Spleen (tissue), 11 donors: ENCODE measurements at regions not wholly inside any gene's neighbourhood (a gene's known extent, or its start where the extent isn't known, plus 50 kb on each side); places are given as distances from the start of the nearest gene placed in this dataset.
"Not testable (repeated sequence)": the region's sequence is repeated elsewhere in the genome, so short reads cannot be mapped to it uniquely, and the experiment has no call there.

ENCODE experiments used
- DNase-seq: peaks from one replicate; pipeline ENCODE4 v3.0.0-alpha.2; 2020
- H3K27ac ChIP-seq, 8 donors: fragments of 200-600 bp; sonication (generic) in 7 of 8; 1 replicate in 4 of 8; 2 replicates in 4 of 8; pipeline versions ENCODE4 v1.5.0 to v1.8.0; 2016 to 2021; ENCODE audit warnings: inconsistent platforms in 4 of 8, mild to moderate bottlenecking in 4 of 8, moderate library complexity in 1 of 8
- H3K27me3 ChIP-seq, 7 donors: fragments of 200-600 bp; sonication (generic) in 6 of 7; replicated peaks in 1 of 7; 1 replicate in 4 of 7; 2 replicates in 3 of 7; pipeline versions ENCODE4 v1.5.0 to v1.8.0; 2016 to 2021; ENCODE audit warnings: inconsistent platforms in 3 of 7, mild to moderate bottlenecking in 1 of 7
- H3K36me3 ChIP-seq, 6 donors: fragments of 200-600 bp; sonication (generic) in 5 of 6; 1 replicate in 4 of 6; 2 replicates in 2 of 6; pipeline versions ENCODE4 v1.5.0 to v1.8.0; 2016 to 2021; ENCODE audit warnings: inconsistent platforms in 2 of 6
- H3K4me1 ChIP-seq, 6 donors: fragments of 200-600 bp; sonication (generic) in 5 of 6; 1 replicate in 3 of 6; 2 replicates in 3 of 6; pipeline versions ENCODE4 v1.5.0 to v1.8.0; 2016 to 2021; ENCODE audit warnings: inconsistent platforms in 3 of 6
- H3K4me3 ChIP-seq, 8 donors: fragments of 200-600 bp; sonication (generic) in 7 of 8; 1 replicate in 4 of 8; 2 replicates in 4 of 8; pipeline versions ENCODE4 v1.5.0 to v1.8.0; 2016 to 2021; ENCODE audit warnings: inconsistent platforms in 4 of 8, mild to moderate bottlenecking in 4 of 8, moderate library complexity in 2 of 8
- H3K9me3 ChIP-seq, 8 donors: fragments of 200-600 bp; sonication (generic) in 7 of 8; 1 replicate in 4 of 8; 2 replicates in 4 of 8; pipeline versions ENCODE4 v1.5.0 to v1.8.0; 2016 to 2021; ENCODE audit warnings: inconsistent platforms in 4 of 8
- CTCF ChIP-seq, 11 experiments: fragments of 200-600 bp in 7 of 11; fragments of 450-650 bp in 4 of 11; sonication (generic) in 4 of 11; IDR thresholded peaks in 8 of 11; conservative IDR thresholded peaks in 3 of 11; 1 replicate in 7 of 11; 2 replicates in 4 of 11; pipeline versions ENCODE4 v1.4.0 to v1.8.0; 2016 to 2021; ENCODE audit warnings: antibody characterized with exemption in 11 of 11, inconsistent platforms in 4 of 11, mild to moderate bottlenecking in 1 of 11
- POLR2A ChIP-seq, 3 donors: fragments of 450-650 bp; IDR thresholded peaks; one replicate each; pipeline ENCODE4 v1.5.1; 2017; ENCODE audit warnings: antibody characterized with exemption in 3 of 3, mild to moderate bottlenecking in 1 of 3
- POLR2AphosphoS5 ChIP-seq, 3 donors: sonication (generic); formaldehyde crosslinking; IDR thresholded peaks; one replicate each; pipeline ENCODE4 v1.5.1; 2017; ENCODE audit warnings: antibody characterized with exemption in 3 of 3
- WGBS, 5 donors: extraction: QIAGEN DNeasy Blood & Tissue Kit in 3 of 5; methylation state at CpG; one replicate each; pipeline versions ENCODE4 v1.1.5 to v1.1.7; 2013 to 2018; 5-methylcytosine and 5-hydroxymethylcytosine counted together
- intact Hi-C: fragments of 100-400 bp; cut with DNase I; formaldehyde crosslinking; loops from one replicate; pipeline ENCODE4 v1.15.0; 2023; ENCODE audit warnings: low total_unique reads
- donor health status: healthy with polysubstance abuse.
- donor health status: DM: no; HTN: no; CAD: no; lungs with moderate emphysema.
- donor health status: DM: no; HTN: no; CAD: no.
- donor health status: Bipolar disorder and iron deficiency.
- donor health status: healthy.
- donor health status: DM: no; HTN: no; CAD: no.
- donor health status: DM: yes; HTN: yes; CAD: no.

- Histone ChIP-seq H3K36me3 (no peaks in the 10 kb centered on the region), H3K27me3 (no peaks in the 10 kb centered on the region), H3K9me3 (no peaks in the 10 kb centered on the region), H3K4me3 (no peak overlapping the region), H3K27ac (no peak overlapping the region), H3K4me1 (no peaks in the 10 kb centered on the region)
- peak; percentile 54 for DNase-seq
- intact Hi-C loops, result no loop called here
- TF ChIP-seq POLR2A (IDR thresholded peaks at IDR 0.05), result no peak
- no peak for TF ChIP-seq CTCF (IDR thresholded peaks at IDR 0.05 in 8 of 11, conservative IDR thresholded peaks at IDR 0.05 in 3 of 11)
- no peak for TF ChIP-seq POLR2AphosphoS5 (IDR thresholded peaks at IDR 0.05)
- WGBS, 5 donors, result 81 to 93% (median 84%) methylated on average over 4 of the region's 4 CpGs
Observed at GRCh38 chr11:59030037-59030436, 56.1 kb upstream of the GLYATL1B start.

GRCh38 chr11:59031746-59032145 is 54.4 kb upstream of the GLYATL1B start:
- H3K9me3 ChIP-seq, H3K27ac ChIP-seq, DNase-seq, H3K27me3 ChIP-seq, H3K4me3 ChIP-seq, H3K36me3 ChIP-seq, H3K4me1 ChIP-seq, intact Hi-C loops: not testable (repeated sequence)
- WGBS, 5 donors, result 70 to 96% (median 78%) methylated on average over 1 of the region's 1 CpG
